NCI-H1436 treated with DMSO at 0.1 percent for 48 hours (cell line): ENCODE measurements at regions not wholly inside any gene's neighbourhood (a gene's known extent, or its start where the extent isn't known, plus 50 kb on each side); places are given as distances from the start of the nearest gene placed in this dataset.

ENCODE experiments used
- DNase-seq: peaks from one replicate; lab custom pipeline; 2025; lab: John Stamatoyannopoulos, UW

GRCh38 chr5:93791518-93791972, 50.1 kb upstream of the POU5F2 start:
- no peak for DNase-seq
